Superior temporal gyrus (tissue), 1 donor: ENCODE measurements at regions not wholly inside any gene's neighbourhood (a gene's known extent, or its start where the extent isn't known, plus 50 kb on each side); places are given as distances from the start of the nearest gene placed in this dataset.

Source experiments
- DNase-seq: peaks from one replicate; pipeline ENCODE4 v3.0.0-alpha.2; 2016; ENCODE audit errors: extremely low spot score

- no peak for DNase-seq
These were observed 64.4 kb upstream of the HRH1 start for GRCh38 chr3:11089931-11090330.

GRCh38 chr3:11090551-11090950, 63.7 kb upstream of the HRH1 start:
- no peak for DNase-seq

GRCh38 chr3:11091088-11091590, 63.2 kb upstream of the HRH1 start:
- DNase-seq: no peak

GRCh38 chr3:11091791-11092190, 62.5 kb upstream of the HRH1 start:
- DNase-seq: no peak

GRCh38 chr3:11093823-11094340, 60.4 kb upstream of the HRH1 start:
- no peak for DNase-seq

- peak; percentile 15 for DNase-seq
These were observed 58.4 kb upstream of the HRH1 start for GRCh38 chr3:11095932-11096265.

GRCh38 chr3:11096266-11097139, 57.8 kb upstream of the HRH1 start:
- peak; percentile 68 for DNase-seq

- DNase-seq: no peak
These were observed 55.0 kb upstream of the HRH1 start for GRCh38 chr3:11099306-11099705.
